H9 (cell line): ENCODE measurements at regions not wholly inside any gene's neighbourhood (a gene's known extent, or its start where the extent isn't known, plus 50 kb on each side); places are given as distances from the start of the nearest gene placed in this dataset.
A peak's percentile ranks its signal among the peaks of the same experiment; 100 is the strongest.

ENCODE experiments used
- DNase-seq: peaks from one replicate; pipeline ENCODE4 v3.0.0-alpha.2; 2017
- H2AFZ ChIP-seq: one replicate; pipeline ENCODE4 v1.6.1; 2013; ENCODE audit warnings: mild to moderate bottlenecking, low read length, control low read depth, moderate library complexity
- H2AK5ac ChIP-seq: 2 replicates; pipeline ENCODE4 v1.6.1; 2013; ENCODE audit warnings: low read length, control low read depth, mixed read lengths; ENCODE audit not compliant: insufficient read length
- H2BK120ac ChIP-seq: one replicate; pipeline ENCODE4 v1.6.1; 2013; ENCODE audit warnings: low read depth, mild to moderate bottlenecking, low read length, control low read depth, inconsistent platforms; ENCODE audit not compliant: poor library complexity, severe bottlenecking
- H2BK12ac ChIP-seq: 2 replicates; pipeline ENCODE4 v1.6.1; 2013; ENCODE audit warnings: low read length, control low read depth, mixed read lengths, low read depth; ENCODE audit not compliant: insufficient read length
- H2BK15ac ChIP-seq: 2 replicates; pipeline ENCODE4 v1.6.1; 2013; ENCODE audit warnings: low read depth, low read length, control low read depth
- H2BK20ac ChIP-seq: one replicate; pipeline ENCODE4 v1.6.1; 2013; ENCODE audit warnings: low read depth, mild to moderate bottlenecking, low read length, control low read depth, inconsistent platforms; ENCODE audit not compliant: poor library complexity, severe bottlenecking
- H2BK5ac ChIP-seq: 2 replicates; pipeline ENCODE4 v1.6.1; 2013; ENCODE audit warnings: low read length, control low read depth, mixed read lengths; ENCODE audit not compliant: insufficient read length
- H3K14ac ChIP-seq: 2 replicates; pipeline ENCODE4 v1.6.1; 2013; ENCODE audit warnings: low read length, control low read depth; ENCODE audit not compliant: insufficient read depth
- H3K18ac ChIP-seq: 2 replicates; pipeline ENCODE4 v1.6.1; 2013; ENCODE audit warnings: low read depth, mild to moderate bottlenecking, mixed read lengths, low read length, control low read depth; ENCODE audit not compliant: insufficient read length
- H3K23ac ChIP-seq: 2 replicates; pipeline ENCODE4 v1.6.1; 2013; ENCODE audit warnings: low read length, control low read depth, mixed read lengths, low read depth; ENCODE audit not compliant: insufficient read length
- H3K23me2 ChIP-seq: 2 replicates; pipeline ENCODE4 v1.6.1; 2013; ENCODE audit warnings: low read depth, mild to moderate bottlenecking, mixed read lengths, low read length, control low read depth; ENCODE audit not compliant: insufficient read length, poor library complexity, severe bottlenecking
- H3K27ac ChIP-seq: 2 replicates; pipeline ENCODE4 v1.5.1; 2013; ENCODE audit warnings: low read length, control low read depth, mixed read lengths, low read depth; ENCODE audit not compliant: insufficient read length
- H3K27me3 ChIP-seq: 2 replicates; pipeline ENCODE4 v1.6.1; 2013; ENCODE audit warnings: low read length, control low read depth, inconsistent platforms; ENCODE audit not compliant: insufficient read depth
- H3K4ac ChIP-seq: 2 replicates; pipeline ENCODE4 v1.6.1; 2013; ENCODE audit warnings: low read depth, mild to moderate bottlenecking, control low read depth, inconsistent platforms, low read length, moderate library complexity
- H3K4me1 ChIP-seq: 2 replicates; pipeline ENCODE4 v1.6.1; 2013; ENCODE audit warnings: low read length, control low read depth, inconsistent platforms; ENCODE audit not compliant: insufficient read depth
- H3K4me2 ChIP-seq: 2 replicates; pipeline ENCODE4 v1.6.1; 2013; ENCODE audit warnings: low read length, control low read depth, mixed read lengths; ENCODE audit not compliant: insufficient read length, insufficient read depth
- H3K56ac ChIP-seq: 2 replicates; pipeline ENCODE4 v1.6.1; 2013; ENCODE audit warnings: low read depth, mild to moderate bottlenecking, mixed read lengths, low read length, control low read depth; ENCODE audit not compliant: insufficient read length
- H3K79me1 ChIP-seq: 2 replicates; pipeline ENCODE4 v1.6.1; 2013; ENCODE audit warnings: low read depth, mild to moderate bottlenecking, moderate library complexity, low read length, control low read depth, inconsistent platforms; ENCODE audit not compliant: insufficient read depth, poor library complexity, severe bottlenecking
- H3K79me2 ChIP-seq: 2 replicates; pipeline ENCODE4 v1.6.1; 2013; ENCODE audit warnings: low read length, control low read depth, inconsistent platforms; ENCODE audit not compliant: insufficient read depth
- H3K9ac ChIP-seq: 2 replicates; pipeline ENCODE4 v1.6.1; 2013; ENCODE audit warnings: low read length, control low read depth, mixed read lengths; ENCODE audit not compliant: insufficient read length; ENCODE audit errors: extremely low read depth
- H3K9me3 ChIP-seq: one replicate; pipeline ENCODE4 v1.6.1; 2013; ENCODE audit warnings: low read depth, low read length, inconsistent platforms; ENCODE audit not compliant: control insufficient read depth
- H3T11ph ChIP-seq: one replicate; pipeline ENCODE4 v1.6.1; 2013; ENCODE audit warnings: mild to moderate bottlenecking, low read length, control low read depth, inconsistent platforms
- H4K20me1 ChIP-seq: one replicate; pipeline ENCODE4 v1.6.1; 2013; ENCODE audit not compliant: control insufficient read depth, insufficient read length, insufficient read depth
- H4K5ac ChIP-seq: 2 replicates; pipeline ENCODE4 v1.6.1; 2013; ENCODE audit warnings: low read depth, mild to moderate bottlenecking, mixed read lengths, low read length, control low read depth; ENCODE audit not compliant: insufficient read length
- H4K8ac ChIP-seq: replicated peaks from 2 replicates; pipeline ENCODE4 v1.6.1; 2013; ENCODE audit warnings: low read length, control low read depth, mixed read lengths, low read depth; ENCODE audit not compliant: insufficient read length
- H4K91ac ChIP-seq: 2 replicates; pipeline ENCODE4 v1.6.1; 2013; ENCODE audit warnings: low read depth, mild to moderate bottlenecking, moderate library complexity, mixed read lengths, low read length, control low read depth; ENCODE audit not compliant: insufficient read length
- H3K27ac Mint-ChIP-seq, 3 experiments: 2 replicates in 2 of 3; 3 replicates in 1 of 3; pipeline ENCODE4 v1.8.0; 2020 to 2021; ENCODE audit warnings: mixed read lengths in 3 of 3, mild to moderate bottlenecking in 1 of 3, moderate library complexity in 1 of 3
- H3K27me3 Mint-ChIP-seq: 2 replicates; pipeline ENCODE4 v1.8.0; 2021; ENCODE audit warnings: low read depth, mild to moderate bottlenecking, moderate library complexity, mixed read lengths
- H3K36me3 Mint-ChIP-seq, 3 experiments: 2 replicates in 2 of 3; 3 replicates in 1 of 3; pipeline ENCODE4 v1.8.0; 2020 to 2021; ENCODE audit warnings: low read depth in 3 of 3, mixed read lengths in 3 of 3; ENCODE audit not compliant: insufficient read depth in 1 of 3
- H3K4me1 Mint-ChIP-seq, 2 experiments: 2 replicates each; pipeline ENCODE4 v1.8.0; 2020; ENCODE audit warnings: mixed read lengths in 2 of 2
- H3K4me3 Mint-ChIP-seq, 2 experiments: 2 replicates in 1 of 2; 3 replicates in 1 of 2; pipeline ENCODE4 v1.8.0; 2020 to 2021; ENCODE audit warnings: mild to moderate bottlenecking in 2 of 2, mixed read lengths in 2 of 2, moderate library complexity in 1 of 2
- H3K9me3 Mint-ChIP-seq, 2 experiments: 2 replicates in 1 of 2; 3 replicates in 1 of 2; pipeline ENCODE4 v1.8.0; 2020; ENCODE audit warnings: mild to moderate bottlenecking in 2 of 2, mixed read lengths in 2 of 2, moderate library complexity in 1 of 2
- WGBS: extraction: QIAGEN DNeasy Blood & Tissue Kit; methylation state at CpG from one replicate; pipeline ENCODE4 v1.1.7; 2013; ENCODE audit warnings: missing lambda C conversion rate, low lambda C conversion rate, mixed read lengths; ENCODE audit not compliant: insufficient read length; ENCODE audit errors: extremely low coverage; 5-methylcytosine and 5-hydroxymethylcytosine counted together
- TF ChIP-seq, protein P1 (sequence below): fragments of 200-600 bp; sonication (generic); conservative IDR thresholded peaks from 3 replicates; pipeline ENCODE4 v1.8.0; 2021; ENCODE audit warnings: antibody characterized with exemption, mild to moderate bottlenecking

DNA sequence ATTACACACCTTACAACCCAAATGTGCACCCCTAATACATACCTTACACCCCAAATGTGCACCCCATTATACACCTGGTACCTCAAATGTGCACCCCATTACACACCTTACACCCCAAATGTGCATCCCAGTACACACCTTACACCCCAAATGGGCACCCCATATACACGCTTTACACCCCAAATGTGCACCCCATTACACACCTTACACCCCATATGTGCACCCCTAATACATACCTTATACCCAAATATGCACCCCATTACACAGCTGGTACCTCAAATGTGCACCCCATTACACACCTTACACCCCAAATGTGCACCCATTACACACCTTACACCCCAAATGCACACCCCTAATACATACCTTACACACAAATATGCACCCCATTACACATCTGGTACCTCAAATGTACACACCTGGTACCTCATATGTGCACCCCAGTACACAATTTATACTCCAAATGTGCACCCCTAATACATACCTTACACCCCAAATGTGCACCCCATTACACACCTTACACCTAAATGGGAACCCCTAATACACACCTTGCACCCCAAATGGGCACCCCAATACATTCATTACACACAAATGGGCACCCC is 106.3 kb downstream of the KLF6 start:
- no peak overlapping the region for H2BK5ac ChIP-seq
- WGBS = no CpG with 5 or more reads among the region's 1 CpG
- H3K36me3 Mint-ChIP-seq = no peaks in the 10 kb centered on the region

More for the DNA sequence above, 106.3 kb downstream of the KLF6 start:
- Histone ChIP-seq H3K23me2 (no peaks in the 10 kb centered on the region), H2AFZ (no peak overlapping the region), H3K4ac (no peak overlapping the region), H2BK15ac (no peak overlapping the region), H2BK12ac (no peak overlapping the region), H3K14ac (no peak overlapping the region), H4K91ac (no peak overlapping the region), H3K27me3 (no peaks in the 10 kb centered on the region), H3K9me3 (no peaks in the 10 kb centered on the region), H3K79me2 (no peaks in the 10 kb centered on the region), H3K23ac (no peak overlapping the region), H2AK5ac (no peak overlapping the region), H4K20me1 (no peaks in the 10 kb centered on the region), H3K79me1 (no peaks in the 10 kb centered on the region), H3T11ph (no peak overlapping the region), H4K8ac (no peak overlapping the region), H2BK120ac (no peak overlapping the region), H3K9ac (no peak overlapping the region), H3K27ac (no peak overlapping the region), H3K18ac (no peak overlapping the region), H3K4me2 (no peak overlapping the region), H3K56ac (no peak overlapping the region), H4K5ac (no peak overlapping the region), H2BK20ac (no peak overlapping the region), H3K4me1 (no peaks in the 10 kb centered on the region)
- no peak overlapping the region for H3K4me3 Mint-ChIP-seq
- no peaks in the 10 kb centered on the region for H3K27me3 Mint-ChIP-seq
- H3K9me3 Mint-ChIP-seq = no peaks in the 10 kb centered on the region
- peaks cover 0 to 4% of the 10 kb centered on the region in 2 experiments; a peak in 2 of 4 replicates for H3K4me1 Mint-ChIP-seq
- DNase-seq = no peak
- peak overlapping the region in 2 of 3 experiments; percentile 22 to 26; a peak in 1 of 7 replicates for H3K27ac Mint-ChIP-seq
- TF ChIP-seq, protein P1, sequence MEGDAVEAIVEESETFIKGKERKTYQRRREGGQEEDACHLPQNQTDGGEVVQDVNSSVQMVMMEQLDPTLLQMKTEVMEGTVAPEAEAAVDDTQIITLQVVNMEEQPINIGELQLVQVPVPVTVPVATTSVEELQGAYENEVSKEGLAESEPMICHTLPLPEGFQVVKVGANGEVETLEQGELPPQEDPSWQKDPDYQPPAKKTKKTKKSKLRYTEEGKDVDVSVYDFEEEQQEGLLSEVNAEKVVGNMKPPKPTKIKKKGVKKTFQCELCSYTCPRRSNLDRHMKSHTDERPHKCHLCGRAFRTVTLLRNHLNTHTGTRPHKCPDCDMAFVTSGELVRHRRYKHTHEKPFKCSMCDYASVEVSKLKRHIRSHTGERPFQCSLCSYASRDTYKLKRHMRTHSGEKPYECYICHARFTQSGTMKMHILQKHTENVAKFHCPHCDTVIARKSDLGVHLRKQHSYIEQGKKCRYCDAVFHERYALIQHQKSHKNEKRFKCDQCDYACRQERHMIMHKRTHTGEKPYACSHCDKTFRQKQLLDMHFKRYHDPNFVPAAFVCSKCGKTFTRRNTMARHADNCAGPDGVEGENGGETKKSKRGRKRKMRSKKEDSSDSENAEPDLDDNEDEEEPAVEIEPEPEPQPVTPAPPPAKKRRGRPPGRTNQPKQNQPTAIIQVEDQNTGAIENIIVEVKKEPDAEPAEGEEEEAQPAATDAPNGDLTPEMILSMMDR = no peak
